ENCODE measurements at regions not wholly inside any gene's neighbourhood (a gene's known extent, or its start where the extent isn't known, plus 50 kb on each side); places are given as distances from the start of the nearest gene placed in this dataset.

- CTCF ChIA-PET = no interaction called here
- POLR2A ChIA-PET = interaction anchor here (0.7 kb wide), 1 partner anchor 748 kb away, joined by 3 read pairs; no protein-coding TSS in a partner anchor
- no peak for DNase-seq (ENCODE audit: extremely low spot score)
- no peak for TF ChIP-seq FOXA1 (IDR thresholded peaks at IDR 0.05)
- no peak for TF ChIP-seq SP1 (IDR thresholded peaks at IDR 0.05)
- TF ChIP-seq BHLHE40 (IDR thresholded peaks at IDR 0.05; ENCODE audit: borderline replicate concordance) = no peak
- TF ChIP-seq ELF4 (IDR thresholded peaks at IDR 0.05) = no peak
- no peak for TF ChIP-seq PKNOX1 (IDR thresholded peaks at IDR 0.05)
- TF ChIP-seq L3MBTL2 (conservative IDR thresholded peaks at IDR 0.05) = no peak
- no peak for TF ChIP-seq NFRKB (IDR thresholded peaks at IDR 0.05)
- no peak for TF ChIP-seq ARNT (IDR thresholded peaks at IDR 0.05)
- TF ChIP-seq CTBP1 (IDR thresholded peaks at IDR 0.05; ENCODE audit: borderline replicate concordance) = no peak
- TF ChIP-seq FOXM1 (IDR thresholded peaks at IDR 0.05; ENCODE audit: borderline replicate concordance) = no peak
- no peak for TF ChIP-seq HDGF (IDR thresholded peaks at IDR 0.05; ENCODE audit: borderline replicate concordance)
- TF ChIP-seq FOXK2 (IDR thresholded peaks at IDR 0.05) = no peak
- TF ChIP-seq LEF1 (IDR thresholded peaks at IDR 0.05; ENCODE audit: borderline replicate concordance) = no peak
Measured at GRCh38 chr12:105977236-105977635, 161.5 kb downstream of the NUAK1 start.

GRCh38 chr12:105977652-105978051, 161.1 kb downstream of the NUAK1 start:
- POLR2A ChIA-PET = interaction anchor here (0.7 kb wide), 1 partner anchor 749 kb away, joined by 3 read pairs; no protein-coding TSS in a partner anchor
- DNase-seq (ENCODE audit: extremely low spot score) = no peak
- CTCF ChIA-PET = no interaction called here
- TF ChIP-seq FOXA1 (IDR thresholded peaks at IDR 0.05) = no peak
- TF ChIP-seq NFRKB (IDR thresholded peaks at IDR 0.05) = no peak
- no peak for TF ChIP-seq SP1 (IDR thresholded peaks at IDR 0.05)
- no peak for TF ChIP-seq TARDBP (IDR thresholded peaks at IDR 0.05)

DNA sequence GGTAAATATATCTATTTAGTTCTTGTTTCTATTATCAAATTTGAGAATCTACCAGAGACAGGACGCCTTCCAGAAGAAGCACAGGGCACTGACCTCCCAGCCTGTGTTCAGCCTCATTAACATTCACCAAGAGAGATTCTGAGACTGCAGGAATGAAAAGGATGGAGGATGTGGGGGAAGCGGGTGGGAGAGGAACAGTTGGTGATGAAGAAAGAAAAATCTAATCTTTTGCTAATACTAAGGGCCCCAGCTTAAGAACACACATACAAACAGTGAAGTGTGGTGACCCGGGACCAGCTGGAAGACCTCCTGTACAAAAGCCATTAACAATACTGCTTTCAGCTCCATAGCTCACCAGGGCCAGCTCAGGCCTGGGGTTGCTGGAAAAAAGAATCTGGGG, 160.5 kb downstream of the NUAK1 start:
- CTCF ChIA-PET = no interaction called here
- DNase-seq (ENCODE audit: extremely low spot score) = no peak
- TF ChIP-seq BHLHE40 (IDR thresholded peaks at IDR 0.05; ENCODE audit: borderline replicate concordance) = no peak
- TF ChIP-seq SUZ12 (IDR thresholded peaks at IDR 0.05) = no peak
- no peak for TF ChIP-seq SP1 (IDR thresholded peaks at IDR 0.05)
- TF ChIP-seq CTBP1 (IDR thresholded peaks at IDR 0.05; ENCODE audit: borderline replicate concordance) = no peak
- no peak for TF ChIP-seq FOXK2 (IDR thresholded peaks at IDR 0.05)
- no peak for TF ChIP-seq TARDBP (IDR thresholded peaks at IDR 0.05)
- TF ChIP-seq FOXM1 (IDR thresholded peaks at IDR 0.05; ENCODE audit: borderline replicate concordance) = no peak
- no peak for TF ChIP-seq NFRKB (IDR thresholded peaks at IDR 0.05)
- no peak for TF ChIP-seq LEF1 (IDR thresholded peaks at IDR 0.05; ENCODE audit: borderline replicate concordance)
- TF ChIP-seq ZNF384 (IDR thresholded peaks at IDR 0.05) = no peak
- TF ChIP-seq L3MBTL2 (conservative IDR thresholded peaks at IDR 0.05) = no peak
- no peak for TF ChIP-seq ARNT (IDR thresholded peaks at IDR 0.05)
- TF ChIP-seq PKNOX1 (IDR thresholded peaks at IDR 0.05) = no peak
- POLR2A ChIA-PET = no interaction called here

DNA sequence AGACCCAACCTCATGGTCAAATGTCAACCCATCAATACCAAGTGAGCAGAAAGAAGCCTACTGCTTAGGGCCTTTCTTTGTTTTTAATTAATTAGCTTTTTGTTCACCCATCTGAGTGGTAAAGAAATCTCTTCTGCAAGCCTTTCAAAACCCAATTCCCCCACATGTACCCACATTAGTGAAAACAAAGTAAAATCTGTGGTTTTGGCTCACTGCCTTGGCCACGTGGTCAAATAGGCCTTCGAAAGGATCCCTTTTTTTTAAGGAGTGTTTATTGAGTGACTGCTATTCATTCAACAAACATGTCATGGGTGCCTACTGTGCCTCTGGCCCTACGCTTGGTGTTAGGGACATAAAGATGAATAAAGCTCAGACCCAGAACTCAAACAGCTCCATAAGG, 160.1 kb downstream of the NUAK1 start:
- ChIA-PET POLR2A (no interaction called here), CTCF (no interaction called here)
- no peak for DNase-seq (ENCODE audit: extremely low spot score)
- no peak for TF ChIP-seq FOXK2 (IDR thresholded peaks at IDR 0.05)
- no peak for TF ChIP-seq L3MBTL2 (conservative IDR thresholded peaks at IDR 0.05)
- no peak for TF ChIP-seq HDGF (IDR thresholded peaks at IDR 0.05; ENCODE audit: borderline replicate concordance)
- no peak for TF ChIP-seq FOXA1 (IDR thresholded peaks at IDR 0.05)
- no peak for TF ChIP-seq LEF1 (IDR thresholded peaks at IDR 0.05; ENCODE audit: borderline replicate concordance)
- TF ChIP-seq NFRKB (IDR thresholded peaks at IDR 0.05) = no peak

DNA sequence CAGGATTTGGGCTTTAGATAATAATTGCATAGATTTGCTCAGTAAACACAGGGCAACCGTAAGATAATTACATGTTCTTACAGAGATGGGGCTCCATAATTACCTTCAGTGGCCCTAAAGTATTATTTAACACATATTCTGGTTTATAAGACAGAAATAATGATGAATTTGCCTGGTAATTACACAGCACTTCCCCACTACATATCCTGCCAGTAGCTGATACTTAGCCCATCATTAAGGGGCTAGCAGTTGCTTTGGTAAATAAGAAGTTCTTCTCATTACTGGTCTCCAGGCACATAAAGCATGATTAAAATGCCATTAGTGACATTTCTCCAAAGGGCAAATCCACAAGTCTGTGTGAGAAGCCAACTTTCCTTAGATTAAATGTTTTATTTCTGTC, 158.7 kb downstream of the NUAK1 start:
- CTCF ChIA-PET = no interaction called here
- POLR2A ChIA-PET = no interaction called here
- TF ChIP-seq PKNOX1 (IDR thresholded peaks at IDR 0.05) (no peak), ELF4 (IDR thresholded peaks at IDR 0.05) (no peak), TARDBP (IDR thresholded peaks at IDR 0.05) (no peak), FOXK2 (IDR thresholded peaks at IDR 0.05) (no peak), HDGF (IDR thresholded peaks at IDR 0.05; ENCODE audit: borderline replicate concordance) (no peak), L3MBTL2 (conservative IDR thresholded peaks at IDR 0.05) (no peak), ARNT (IDR thresholded peaks at IDR 0.05) (no peak), SP1 (IDR thresholded peaks at IDR 0.05) (no peak), SUZ12 (IDR thresholded peaks at IDR 0.05) (no peak)
- no peak for DNase-seq (ENCODE audit: extremely low spot score)

DNA sequence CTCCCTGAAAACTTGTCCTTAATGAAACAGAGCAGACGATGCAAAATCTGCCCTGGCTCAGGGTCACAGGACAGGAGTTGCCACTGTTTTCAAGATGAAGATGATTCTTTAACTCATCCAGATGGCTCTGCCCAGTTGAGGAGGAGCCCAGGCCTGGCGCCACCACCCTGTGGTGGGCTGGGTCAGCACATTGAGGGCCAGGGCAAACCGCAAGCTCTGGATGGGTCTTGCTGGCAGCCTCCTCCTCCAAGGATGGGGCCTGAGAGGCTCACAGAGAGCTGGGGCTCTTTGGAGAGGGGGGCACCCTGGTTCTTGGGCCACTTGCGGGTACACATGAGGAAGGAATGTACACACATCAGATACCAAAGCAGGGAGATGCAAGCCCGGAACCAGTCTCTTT, 158.2 kb downstream of the NUAK1 start:
- TF ChIP-seq CTBP1 (IDR thresholded peaks at IDR 0.05; ENCODE audit: borderline replicate concordance) (no peak), LEF1 (IDR thresholded peaks at IDR 0.05; ENCODE audit: borderline replicate concordance) (no peak), PKNOX1 (IDR thresholded peaks at IDR 0.05) (no peak), NFRKB (IDR thresholded peaks at IDR 0.05) (no peak), ELF4 (IDR thresholded peaks at IDR 0.05) (no peak), ZNF384 (IDR thresholded peaks at IDR 0.05) (no peak), SP1 (IDR thresholded peaks at IDR 0.05) (no peak), ARNT (IDR thresholded peaks at IDR 0.05) (no peak), TARDBP (IDR thresholded peaks at IDR 0.05) (no peak), L3MBTL2 (conservative IDR thresholded peaks at IDR 0.05) (no peak), HDGF (IDR thresholded peaks at IDR 0.05; ENCODE audit: borderline replicate concordance) (no peak), SUZ12 (IDR thresholded peaks at IDR 0.05) (no peak), FOXM1 (IDR thresholded peaks at IDR 0.05; ENCODE audit: borderline replicate concordance) (no peak), FOXK2 (IDR thresholded peaks at IDR 0.05) (no peak), FOXA1 (IDR thresholded peaks at IDR 0.05) (no peak), BHLHE40 (IDR thresholded peaks at IDR 0.05; ENCODE audit: borderline replicate concordance) (no peak)
- no peak for DNase-seq (ENCODE audit: extremely low spot score)
- ChIA-PET POLR2A (no interaction called here), CTCF (no interaction called here)
